ENCODE measurements at regions not wholly inside any gene's neighbourhood (a gene's known extent, or its start where the extent isn't known, plus 50 kb on each side); places are given as distances from the start of the nearest gene placed in this dataset.

DNA sequence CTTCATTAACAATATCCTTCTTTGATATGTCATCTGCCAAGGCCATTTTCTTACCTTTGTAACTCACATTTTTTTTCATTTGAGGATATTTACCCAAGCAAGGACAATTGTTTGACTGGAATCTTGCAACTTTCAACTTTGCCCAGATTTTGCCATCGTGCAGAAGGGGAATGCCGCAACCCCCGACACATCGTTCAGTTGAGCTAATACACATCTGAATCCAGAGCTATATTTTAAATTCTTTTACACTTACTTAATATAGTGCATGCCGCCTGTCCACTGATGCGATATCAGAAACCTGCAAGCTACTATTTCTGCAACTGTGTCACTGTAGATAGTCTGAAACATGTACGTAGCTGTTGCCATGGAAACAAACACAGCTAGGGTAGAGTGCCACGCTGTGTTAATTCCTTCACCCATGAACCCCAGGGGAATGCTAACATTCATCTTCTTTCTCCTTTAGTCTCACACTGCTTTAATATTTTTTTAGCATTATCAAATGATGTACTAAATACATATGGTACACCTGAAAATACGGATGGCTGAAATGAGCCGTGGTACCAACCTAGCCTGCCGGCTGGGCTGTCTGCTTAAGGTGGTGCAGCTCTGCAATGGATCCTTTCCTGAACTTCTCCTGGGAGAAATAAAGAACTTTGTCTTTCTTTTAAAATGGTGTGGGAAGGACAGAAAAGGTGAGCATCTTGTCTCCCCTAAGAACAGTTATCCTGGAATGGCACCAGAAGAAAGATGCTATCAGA, 77.0 kb upstream of the FOXN3 start:
- Histone ChIP-seq H3K79me2 (ENCODE audit: control insufficient read depth, insufficient read depth, low read length) (peaks cover 40% of the 10 kb centered on the region), H3K9ac (ENCODE audit: low read length) (peak overlapping the region; percentile 28), H2AFZ (ENCODE audit: insufficient read depth, low read depth, low read length, poor library complexity, severe bottlenecking) (no peak overlapping the region), H3K27me3 (replicated peaks in 1 of 4; ENCODE audit: control extremely low read depth in 1 of 4, control insufficient read depth in 3 of 4, insufficient read depth in 4 of 4, low read length in 3 of 4) (no peaks in the 10 kb centered on the region), H3K36me3 (replicated peaks in 1 of 2; ENCODE audit: control extremely low read depth in 1 of 2, control insufficient read depth in 1 of 2, extremely low read depth in 1 of 2, insufficient read depth in 2 of 2, low read length in 1 of 2) (no peaks in the 10 kb centered on the region), H3K27ac (ENCODE audit: low read length in 2 of 2) (peak overlapping the region; percentile 35 to 77), H3K4me1 (ENCODE audit: control insufficient read depth in 2 of 2, insufficient read depth in 2 of 2, low read length in 2 of 2) (peaks cover 20 to 21% of the 10 kb centered on the region in 2 donors), H4K20me1 (ENCODE audit: control insufficient read depth, insufficient read depth, low read length, poor library complexity, severe bottlenecking) (no peaks in the 10 kb centered on the region), H3K9me3 (ENCODE audit: control extremely low read depth in 1 of 3, control insufficient read depth in 2 of 3, insufficient read depth in 1 of 3, low read length in 2 of 3) (no peaks in the 10 kb centered on the region), H3K4me3 (ENCODE audit: control extremely low read depth in 1 of 5, extremely low read depth in 1 of 5, insufficient read depth in 1 of 5, low read depth in 2 of 5, low read length in 4 of 5) (peak overlapping the region in 4 of 5 experiments; percentile 3 to 46 (median 22)), H3K4me2 (replicated peaks; ENCODE audit: low read depth, low read length, poor library complexity, severe bottlenecking) (peak overlapping the region; percentile 64)
- peak; percentile 92 for DNase-seq
- ChIA-PET POLR2A (interaction anchor here (0.6 to 1.1 kb wide), 2 partner anchors 63 to 227 kb away, joined by 3 to 5 read pairs; no protein-coding TSS in a partner anchor), CTCF (interaction anchor here (0.6 to 1.0 kb wide), 7 partner anchors 39 to 318 kb away, joined by 3 to 5 read pairs (median 3); no protein-coding TSS in a partner anchor)
- Mint-ChIP-seq H3K9me3 (ENCODE audit: insufficient read depth) (no peaks in the 10 kb centered on the region), H3K27ac (peak overlapping the region; percentile 76), H3K4me3 (peak overlapping the region; percentile 74), H3K27me3 (no peaks in the 10 kb centered on the region), H3K4me1 (peaks cover 29% of the 10 kb centered on the region)
- WGBS (ENCODE audit: insufficient coverage), result 32% methylated on average over 8 of the region's 11 CpGs
- TF ChIP-seq, protein P1, sequence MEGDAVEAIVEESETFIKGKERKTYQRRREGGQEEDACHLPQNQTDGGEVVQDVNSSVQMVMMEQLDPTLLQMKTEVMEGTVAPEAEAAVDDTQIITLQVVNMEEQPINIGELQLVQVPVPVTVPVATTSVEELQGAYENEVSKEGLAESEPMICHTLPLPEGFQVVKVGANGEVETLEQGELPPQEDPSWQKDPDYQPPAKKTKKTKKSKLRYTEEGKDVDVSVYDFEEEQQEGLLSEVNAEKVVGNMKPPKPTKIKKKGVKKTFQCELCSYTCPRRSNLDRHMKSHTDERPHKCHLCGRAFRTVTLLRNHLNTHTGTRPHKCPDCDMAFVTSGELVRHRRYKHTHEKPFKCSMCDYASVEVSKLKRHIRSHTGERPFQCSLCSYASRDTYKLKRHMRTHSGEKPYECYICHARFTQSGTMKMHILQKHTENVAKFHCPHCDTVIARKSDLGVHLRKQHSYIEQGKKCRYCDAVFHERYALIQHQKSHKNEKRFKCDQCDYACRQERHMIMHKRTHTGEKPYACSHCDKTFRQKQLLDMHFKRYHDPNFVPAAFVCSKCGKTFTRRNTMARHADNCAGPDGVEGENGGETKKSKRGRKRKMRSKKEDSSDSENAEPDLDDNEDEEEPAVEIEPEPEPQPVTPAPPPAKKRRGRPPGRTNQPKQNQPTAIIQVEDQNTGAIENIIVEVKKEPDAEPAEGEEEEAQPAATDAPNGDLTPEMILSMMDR (IDR thresholded peaks at IDR 0.05), result no peak
- TF ChIP-seq EZH2 (IDR thresholded peaks at IDR 0.05; ENCODE audit: borderline replicate concordance, insufficient read depth, low read depth, low read length, poor library complexity, severe bottlenecking), result no peak
- ATAC-seq (ENCODE audit: low read depth), result peak; percentile 99
- intact Hi-C loops (cut with micrococcal nuclease), result loop anchor here (1.0 to 2.0 kb wide), 6 partner anchors 17 to 123 kb away; partner anchors contain the start of gene FOXN3

DNA sequence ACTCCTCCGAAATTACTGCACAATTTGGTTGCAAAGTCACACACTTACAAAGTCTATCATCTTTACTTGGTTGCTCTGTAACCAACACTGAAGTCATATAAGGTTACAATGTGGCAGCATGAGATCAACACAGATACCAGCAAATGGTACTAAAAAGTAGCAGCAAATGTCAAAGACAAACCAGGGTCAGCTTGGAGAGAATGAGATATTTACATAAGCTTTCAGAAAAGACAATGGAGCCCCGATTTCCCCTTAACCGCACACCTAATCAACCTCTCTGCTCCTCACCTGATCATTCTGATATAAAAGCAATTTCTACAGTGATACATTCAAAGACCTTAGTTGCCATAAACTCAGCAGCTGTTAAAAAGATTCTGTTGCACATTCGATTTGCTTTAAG, 76.4 kb upstream of the FOXN3 start:
- peaks cover 46% of the 10 kb centered on the region for H3K79me2 ChIP-seq (ENCODE audit: control insufficient read depth, insufficient read depth, low read length)
- CTCF ChIA-PET, result interaction anchor here (0.6 to 1.0 kb wide), 7 partner anchors 39 to 317 kb away, joined by 3 to 5 read pairs (median 3); no protein-coding TSS in a partner anchor
- Mint-ChIP-seq H3K27me3 (no peaks in the 10 kb centered on the region), H3K27ac (peak overlapping the region; percentile 61), H3K9me3 (ENCODE audit: insufficient read depth) (no peaks in the 10 kb centered on the region), H3K4me3 (peak overlapping the region; percentile 74), H3K4me1 (peaks cover 29% of the 10 kb centered on the region)
- WGBS (ENCODE audit: insufficient coverage), result 88% methylated on average over 4 of the region's 4 CpGs
- no peaks in the 10 kb centered on the region for H3K27me3 ChIP-seq (replicated peaks in 1 of 4; ENCODE audit: control extremely low read depth in 1 of 4, control insufficient read depth in 3 of 4, insufficient read depth in 4 of 4, low read length in 3 of 4)
- peak overlapping the region in 1 of 2 donors; percentile 77 for H3K27ac ChIP-seq (ENCODE audit: low read length in 2 of 2)
- H3K9ac ChIP-seq (ENCODE audit: low read length), result peak overlapping the region; percentile 18
- H2AFZ ChIP-seq (ENCODE audit: insufficient read depth, low read depth, low read length, poor library complexity, severe bottlenecking), result no peak overlapping the region
- intact Hi-C loops (cut with micrococcal nuclease), result no loop called here
- H3K4me1 ChIP-seq (ENCODE audit: control insufficient read depth in 2 of 2, insufficient read depth in 2 of 2, low read length in 2 of 2), result peaks cover 20 to 21% of the 10 kb centered on the region in 2 donors
- H3K36me3 ChIP-seq (replicated peaks in 1 of 2; ENCODE audit: control extremely low read depth in 1 of 2, control insufficient read depth in 1 of 2, extremely low read depth in 1 of 2, insufficient read depth in 2 of 2, low read length in 1 of 2), result no peaks in the 10 kb centered on the region
- POLR2A ChIA-PET, result interaction anchor here (0.6 to 1.1 kb wide), 2 partner anchors 62 to 227 kb away, joined by 3 to 5 read pairs; no protein-coding TSS in a partner anchor
- H3K9me3 ChIP-seq (ENCODE audit: control extremely low read depth in 1 of 3, control insufficient read depth in 2 of 3, insufficient read depth in 1 of 3, low read length in 2 of 3), result no peaks in the 10 kb centered on the region
- DNase-seq (peak; percentile 12), ATAC-seq (ENCODE audit: low read depth) (no peak)
- H3K4me3 ChIP-seq (ENCODE audit: control extremely low read depth in 1 of 5, extremely low read depth in 1 of 5, insufficient read depth in 1 of 5, low read depth in 2 of 5, low read length in 4 of 5), result peak overlapping the region in 1 of 5 experiments; percentile 46
- no peaks in the 10 kb centered on the region for H4K20me1 ChIP-seq (ENCODE audit: control insufficient read depth, insufficient read depth, low read length, poor library complexity, severe bottlenecking)
- no peak for TF ChIP-seq EZH2 (IDR thresholded peaks at IDR 0.05; ENCODE audit: borderline replicate concordance, insufficient read depth, low read depth, low read length, poor library complexity, severe bottlenecking)
- TF ChIP-seq, protein P1 (IDR thresholded peaks at IDR 0.05), result no peak
- H3K4me2 ChIP-seq (replicated peaks; ENCODE audit: low read depth, low read length, poor library complexity, severe bottlenecking), result peak overlapping the region; percentile 64

Measured in B cell (primary cell).